Neuronal stem cell (in vitro differentiated cells): ENCODE measurements at regions not wholly inside any gene's neighbourhood (a gene's known extent, or its start where the extent isn't known, plus 50 kb on each side); places are given as distances from the start of the nearest gene placed in this dataset.
A peak's percentile ranks its signal among the peaks of the same experiment; 100 is the strongest.

Source experiments
- DNase-seq: peaks from one replicate; pipeline ENCODE4 v3.0.0-alpha.2; 2013; ENCODE audit warnings: low spot score
- H2AFZ ChIP-seq: one replicate; pipeline ENCODE4 v1.6.1; 2013; ENCODE audit warnings: mild to moderate bottlenecking, low read length, inconsistent platforms
- H2AK5ac ChIP-seq: 2 replicates; pipeline ENCODE4 v1.6.1; 2013; ENCODE audit warnings: low read depth, mild to moderate bottlenecking, inconsistent platforms, low read length, moderate library complexity, mixed read lengths
- H2BK120ac ChIP-seq: 2 replicates; pipeline ENCODE4 v1.6.1; 2013; ENCODE audit warnings: low read depth, mild to moderate bottlenecking, inconsistent platforms, low read length, moderate library complexity, mixed read lengths
- H2BK12ac ChIP-seq: one replicate; pipeline ENCODE4 v1.6.1; 2013; ENCODE audit warnings: low read length, inconsistent platforms
- H2BK15ac ChIP-seq: 2 replicates; pipeline ENCODE4 v1.6.1; 2013; ENCODE audit warnings: mild to moderate bottlenecking, low read length, inconsistent platforms, mixed read lengths
- H2BK5ac ChIP-seq: one replicate; pipeline ENCODE4 v1.6.1; 2013; ENCODE audit warnings: inconsistent platforms, mild to moderate bottlenecking, low read length, moderate library complexity
- H3K14ac ChIP-seq: one replicate; pipeline ENCODE4 v1.6.1; 2013; ENCODE audit warnings: low read length, inconsistent platforms
- H3K18ac ChIP-seq: 2 replicates; pipeline ENCODE4 v1.6.1; 2013; ENCODE audit warnings: low read length, inconsistent platforms
- H3K23ac ChIP-seq: 2 replicates; pipeline ENCODE4 v1.6.1; 2013; ENCODE audit warnings: low read depth, mild to moderate bottlenecking, mixed read lengths, low read length, inconsistent platforms; ENCODE audit not compliant: poor library complexity
- H3K27ac ChIP-seq: replicated peaks from 3 replicates; pipeline ENCODE4 v1.5.1; 2013; ENCODE audit warnings: low read length, inconsistent platforms
- H3K27me3 ChIP-seq, 3 experiments: 2 replicates each; pipeline ENCODE4 v1.6.1; 2013; ENCODE audit warnings: low read length in 3 of 3, mild to moderate bottlenecking in 2 of 3, inconsistent platforms in 1 of 3, low read depth in 1 of 3, mixed read lengths in 1 of 3, moderate library complexity in 1 of 3; ENCODE audit not compliant: control insufficient read depth in 3 of 3, insufficient read depth in 3 of 3
- H3K36me3 ChIP-seq, 2 donors: replicated peaks in 1 of 2; 2 replicates each; pipeline ENCODE4 v1.6.1; 2013; ENCODE audit warnings: low read length in 2 of 2; ENCODE audit not compliant: control insufficient read depth in 2 of 2, insufficient read depth in 2 of 2
- H3K4ac ChIP-seq: 2 replicates; pipeline ENCODE4 v1.6.1; 2013; ENCODE audit warnings: inconsistent platforms, mild to moderate bottlenecking, low read length, moderate library complexity
- H3K4me1 ChIP-seq, 2 donors: 1 replicate in 1 of 2; 2 replicates in 1 of 2; pipeline ENCODE4 v1.6.1; 2013; ENCODE audit warnings: low read length in 2 of 2, low read depth in 1 of 2; ENCODE audit not compliant: control insufficient read depth in 2 of 2, insufficient read depth in 1 of 2
- H3K4me2 ChIP-seq: one replicate; pipeline ENCODE4 v1.6.1; 2013; ENCODE audit warnings: mild to moderate bottlenecking, low read length, inconsistent platforms; ENCODE audit not compliant: insufficient read depth, poor library complexity, severe bottlenecking
- H3K4me3 ChIP-seq, 2 donors: 2 replicates each; pipeline ENCODE4 v1.5.1; 2013; ENCODE audit warnings: low read length in 2 of 2, mild to moderate bottlenecking in 2 of 2, inconsistent platforms in 1 of 2, moderate library complexity in 1 of 2
- H3K79me1 ChIP-seq: one replicate; pipeline ENCODE4 v1.6.1; 2013; ENCODE audit warnings: low read depth, mild to moderate bottlenecking, inconsistent platforms, low read length, moderate library complexity
- H3K9ac ChIP-seq: one replicate; pipeline ENCODE4 v1.6.1; 2013; ENCODE audit warnings: mild to moderate bottlenecking, low read depth, low read length, inconsistent platforms; ENCODE audit not compliant: poor library complexity
- H3K9me3 ChIP-seq, 2 donors: replicated peaks in 1 of 2; 2 replicates each; pipeline versions ENCODE3 to v1.6.1; 2013; ENCODE audit warnings: low read length in 2 of 2, mild to moderate bottlenecking in 2 of 2, inconsistent platforms in 1 of 2, low read depth in 1 of 2, mixed read lengths in 1 of 2, moderate library complexity in 1 of 2; ENCODE audit not compliant: control insufficient read depth in 2 of 2, insufficient read depth in 1 of 2
- H4K8ac ChIP-seq: one replicate; pipeline ENCODE4 v1.6.1; 2013; ENCODE audit warnings: low read depth, mild to moderate bottlenecking, inconsistent platforms, low read length, moderate library complexity
- H4K91ac ChIP-seq: one replicate; pipeline ENCODE4 v1.6.1; 2013; ENCODE audit warnings: low read length, low read depth, mild to moderate bottlenecking, inconsistent platforms; ENCODE audit not compliant: poor library complexity
- WGBS, 2 donors: extraction: QIAGEN DNeasy Blood & Tissue Kit; methylation state at CpG; one replicate each; pipeline ENCODE4 v1.1.7; 2013; ENCODE audit warnings: missing lambda C conversion rate in 2 of 2, mixed read lengths in 1 of 2; ENCODE audit not compliant: insufficient read length in 2 of 2, insufficient replicate concordance in 1 of 2; ENCODE audit errors: extremely low coverage in 2 of 2; 5-methylcytosine and 5-hydroxymethylcytosine counted together

DNA sequence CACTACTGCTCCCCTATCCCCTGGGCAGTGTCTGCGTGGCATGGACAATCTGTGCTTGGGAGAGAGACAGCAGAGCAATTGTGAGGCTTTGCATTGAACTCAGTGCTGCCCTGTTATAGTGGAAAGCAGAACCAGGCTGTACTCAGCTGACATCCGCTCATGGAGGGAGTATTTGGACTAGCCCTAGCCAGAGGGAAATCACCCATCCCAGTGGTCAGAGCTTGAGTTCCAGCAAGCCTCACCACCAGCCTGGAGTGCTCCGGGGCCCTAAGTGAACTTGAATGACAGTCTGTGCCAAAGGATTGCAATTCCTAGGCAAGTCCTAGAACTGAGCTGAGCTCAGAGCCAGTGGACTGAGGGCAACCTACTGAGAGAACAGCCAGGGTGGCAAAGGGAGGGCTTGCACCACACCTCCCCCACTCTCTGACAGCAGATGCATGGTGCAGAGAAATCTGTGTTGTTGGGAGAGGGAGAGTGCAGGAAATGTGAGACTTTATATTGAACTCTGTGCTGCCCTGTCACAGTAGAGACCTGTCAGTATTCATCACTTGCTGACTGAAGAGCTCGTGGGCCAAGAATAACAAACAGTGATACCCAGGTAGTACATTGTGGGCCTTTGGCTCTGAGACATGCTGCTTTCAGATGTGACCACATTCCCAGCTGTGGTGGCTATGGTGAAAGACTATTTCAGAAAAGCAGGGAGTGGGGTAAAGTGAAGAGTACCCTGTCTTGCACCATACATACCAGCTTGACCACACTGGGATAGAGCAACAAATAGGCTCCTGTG lies 107.7 kb upstream of the SLC5A9 start:
- H3K9ac ChIP-seq: no peak overlapping the region
- H2BK15ac ChIP-seq: no peak overlapping the region
- no peak overlapping the region for H2BK5ac ChIP-seq
- WGBS, 2 donors: no CpG with 5 or more reads among the region's 4 CpGs
- no peaks in the 10 kb centered on the region for H3K9me3 ChIP-seq
- H3K4me1 ChIP-seq: peaks cover 0 to 2% of the 10 kb centered on the region in 2 donors
- no peaks in the 10 kb centered on the region for H3K36me3 ChIP-seq
- no peaks in the 10 kb centered on the region for H3K79me1 ChIP-seq
- no peak overlapping the region for H4K8ac ChIP-seq
- no peak overlapping the region for H3K4me2 ChIP-seq
- no peak overlapping the region for H3K14ac ChIP-seq
- no peak overlapping the region for H3K23ac ChIP-seq
- H3K4me3 ChIP-seq: no peak overlapping the region
- no peak overlapping the region for H2AK5ac ChIP-seq
- no peak overlapping the region for H3K27ac ChIP-seq
- H3K18ac ChIP-seq: no peak overlapping the region
- no peak overlapping the region for H2AFZ ChIP-seq
- no peaks in the 10 kb centered on the region for H3K27me3 ChIP-seq
- DNase-seq: no peak
- H4K91ac ChIP-seq: no peak overlapping the region
- H3K4ac ChIP-seq: no peak overlapping the region
- no peak overlapping the region for H2BK120ac ChIP-seq
- no peak overlapping the region for H2BK12ac ChIP-seq

DNA sequence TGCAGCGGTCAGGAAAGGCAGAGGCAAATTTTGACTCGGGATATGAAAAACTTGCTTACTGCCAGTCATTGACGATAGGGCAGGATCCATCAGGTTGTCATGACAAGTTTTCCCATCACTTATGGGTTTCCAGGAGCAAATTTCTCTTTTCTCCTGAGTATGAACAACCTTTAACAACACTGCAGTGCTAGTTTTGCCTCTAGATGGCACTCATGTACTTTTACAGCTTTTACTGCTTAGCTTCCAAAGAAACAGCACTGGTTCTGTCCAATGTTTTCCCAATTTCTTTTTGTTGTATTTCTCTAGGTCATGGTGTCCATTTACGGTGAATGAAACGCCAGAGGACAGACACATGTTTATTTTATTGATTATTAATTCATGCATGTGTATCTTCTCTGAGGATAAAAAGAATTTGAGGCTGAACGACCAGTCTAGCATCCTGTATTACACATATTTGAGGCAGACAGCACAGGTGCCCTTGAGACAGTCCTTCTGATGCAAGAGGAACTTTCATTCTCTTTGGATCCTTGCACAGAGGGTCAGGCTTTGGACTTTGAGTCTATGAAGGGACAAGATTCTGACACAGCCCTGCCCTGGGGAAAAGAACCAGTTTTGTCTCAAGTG lies 112.3 kb upstream of the TRABD2B start:
- no CpG with 5 or more reads among the region's 6 CpGs for WGBS, 2 donors
- Histone ChIP-seq H2BK15ac (no peak overlapping the region), H3K27ac (no peak overlapping the region), H3K4ac (no peak overlapping the region), H2BK12ac (no peak overlapping the region), H3K27me3 (no peaks in the 10 kb centered on the region), H3K4me2 (no peak overlapping the region), H3K9ac (no peak overlapping the region), H3K36me3 (no peaks in the 10 kb centered on the region), H3K79me1 (no peaks in the 10 kb centered on the region), H3K9me3 (no peaks in the 10 kb centered on the region), H2AK5ac (no peak overlapping the region), H4K91ac (no peak overlapping the region), H3K23ac (no peak overlapping the region), H2AFZ (no peak overlapping the region), H3K18ac (no peak overlapping the region), H3K4me3 (no peak overlapping the region), H2BK120ac (no peak overlapping the region), H2BK5ac (no peak overlapping the region), H3K14ac (no peak overlapping the region), H4K8ac (no peak overlapping the region), H3K4me1 (no peaks in the 10 kb centered on the region)
- peak; percentile 51 for DNase-seq

DNA sequence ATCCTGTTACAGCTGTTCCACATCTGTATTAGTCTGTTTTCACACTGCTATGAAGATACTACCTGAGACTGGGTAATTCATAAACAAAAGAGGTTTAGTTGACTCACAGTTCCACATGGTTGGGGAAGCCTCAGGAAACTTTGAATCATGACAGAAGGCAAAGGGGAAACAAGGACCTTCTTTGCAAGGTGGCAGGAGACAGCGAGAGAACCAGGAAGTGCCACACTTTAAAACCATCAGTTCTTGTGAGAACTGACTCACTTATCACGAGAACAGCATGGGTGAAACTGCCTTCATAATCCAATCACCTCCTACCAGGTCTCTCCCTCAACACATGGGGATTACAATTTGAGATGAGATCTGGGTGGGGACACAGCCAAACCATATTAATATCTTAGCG lies 110.3 kb upstream of the TRABD2B start:
- H2BK120ac ChIP-seq: no peak overlapping the region
- H3K79me1 ChIP-seq: no peaks in the 10 kb centered on the region
- no peaks in the 10 kb centered on the region for H3K9me3 ChIP-seq
- no peak overlapping the region for H4K8ac ChIP-seq
- no peak overlapping the region for H2AK5ac ChIP-seq
- no CpG with 5 or more reads among the region's 3 CpGs for WGBS, 2 donors
- H3K27me3 ChIP-seq: no peaks in the 10 kb centered on the region
- no peak overlapping the region for H2BK12ac ChIP-seq
- no peak overlapping the region for H3K9ac ChIP-seq
- no peak overlapping the region for H3K4me2 ChIP-seq
- no peaks in the 10 kb centered on the region for H3K4me1 ChIP-seq
- H3K36me3 ChIP-seq: no peaks in the 10 kb centered on the region
- no peak overlapping the region for H3K27ac ChIP-seq
- H3K14ac ChIP-seq: no peak overlapping the region
- no peak overlapping the region for H3K4me3 ChIP-seq
- no peak overlapping the region for H3K18ac ChIP-seq
- DNase-seq: no peak
- no peak overlapping the region for H2AFZ ChIP-seq
- H2BK5ac ChIP-seq: no peak overlapping the region
- H3K23ac ChIP-seq: no peak overlapping the region
- no peak overlapping the region for H3K4ac ChIP-seq
- no peak overlapping the region for H4K91ac ChIP-seq
- H2BK15ac ChIP-seq: no peak overlapping the region

DNA sequence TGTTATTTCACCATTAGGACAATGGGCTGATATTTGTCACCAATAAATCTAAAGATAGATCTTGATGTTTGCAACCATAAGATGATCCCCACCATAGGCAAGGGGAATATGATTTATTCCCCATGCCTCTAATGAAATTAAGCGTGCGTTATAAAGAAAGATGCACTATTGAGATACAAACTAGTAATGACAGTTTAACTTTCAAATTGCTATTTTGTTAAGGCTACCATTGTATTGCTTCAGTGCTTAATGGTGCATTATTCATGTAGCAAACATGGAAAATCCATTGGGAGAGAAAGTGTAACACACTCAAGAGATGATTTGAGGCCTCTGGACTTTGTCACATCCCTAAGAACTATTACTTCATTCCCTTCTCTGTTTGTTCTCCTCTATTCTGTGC lies 108.9 kb upstream of the TRABD2B start:
- no peak overlapping the region for H3K23ac ChIP-seq
- no CpG with 5 or more reads among the region's 2 CpGs for WGBS, 2 donors
- no peak overlapping the region for H4K8ac ChIP-seq
- no peaks in the 10 kb centered on the region for H3K4me1 ChIP-seq
- H3K27ac ChIP-seq: no peak overlapping the region
- no peak overlapping the region for H3K14ac ChIP-seq
- no peaks in the 10 kb centered on the region for H3K36me3 ChIP-seq
- H3K9me3 ChIP-seq: no peaks in the 10 kb centered on the region
- no peak overlapping the region for H3K18ac ChIP-seq
- no peak overlapping the region for H3K4ac ChIP-seq
- H2AK5ac ChIP-seq: no peak overlapping the region
- no peak overlapping the region for H3K4me2 ChIP-seq
- no peaks in the 10 kb centered on the region for H3K79me1 ChIP-seq
- no peak for DNase-seq
- H3K9ac ChIP-seq: no peak overlapping the region
- H2BK15ac ChIP-seq: no peak overlapping the region
- H2AFZ ChIP-seq: no peak overlapping the region
- no peaks in the 10 kb centered on the region for H3K27me3 ChIP-seq
- no peak overlapping the region for H2BK12ac ChIP-seq
- no peak overlapping the region for H3K4me3 ChIP-seq
- no peak overlapping the region for H2BK120ac ChIP-seq
- no peak overlapping the region for H4K91ac ChIP-seq
- no peak overlapping the region for H2BK5ac ChIP-seq
